Stimulated activated CD8-positive, alpha-beta memory T cell treated with anti-CD3 and anti-CD28 coated beads, Interleukin-7, amount 100 ng/mL, for 4 hours (primary cell): ENCODE measurements at regions not wholly inside any gene's neighbourhood (a gene's known extent, or its start where the extent isn't known, plus 50 kb on each side); places are given as distances from the start of the nearest gene placed in this dataset.

Source experiments
- DNase-seq, 2 donors: peaks; one replicate each; pipeline ENCODE4 v3.0.0-alpha.2; 2020; ENCODE audit warnings: low read depth in 2 of 2

DNA sequence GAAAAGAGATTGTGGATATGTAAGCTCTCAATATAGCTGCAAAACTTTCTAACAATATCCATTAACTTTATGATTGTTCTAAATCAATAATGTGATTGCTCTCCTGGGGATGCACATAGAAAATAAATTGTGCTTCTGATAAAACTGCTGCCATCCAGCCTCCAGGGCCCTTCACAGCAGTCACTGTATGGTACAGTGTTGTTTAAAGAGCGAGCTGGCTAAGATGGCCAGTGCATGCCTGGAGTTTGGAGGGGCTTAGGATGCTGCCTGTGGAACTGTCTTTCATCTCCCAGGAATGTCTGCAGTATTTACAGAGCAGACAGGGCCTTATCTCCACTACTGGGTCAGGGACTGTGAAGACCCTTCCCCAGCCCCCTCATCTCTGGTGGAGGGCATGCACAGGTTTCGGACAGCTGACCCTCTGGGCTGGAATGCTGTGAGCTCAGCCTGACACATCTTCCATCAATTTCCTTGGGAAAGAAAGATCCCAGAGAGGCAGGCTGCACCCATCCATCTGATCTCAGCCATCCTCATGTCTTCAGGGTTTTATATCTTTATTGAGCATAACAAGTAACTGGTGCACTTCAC lies 137.0 kb downstream of the PLPP3 start:
- DNase-seq, result no peak

DNA sequence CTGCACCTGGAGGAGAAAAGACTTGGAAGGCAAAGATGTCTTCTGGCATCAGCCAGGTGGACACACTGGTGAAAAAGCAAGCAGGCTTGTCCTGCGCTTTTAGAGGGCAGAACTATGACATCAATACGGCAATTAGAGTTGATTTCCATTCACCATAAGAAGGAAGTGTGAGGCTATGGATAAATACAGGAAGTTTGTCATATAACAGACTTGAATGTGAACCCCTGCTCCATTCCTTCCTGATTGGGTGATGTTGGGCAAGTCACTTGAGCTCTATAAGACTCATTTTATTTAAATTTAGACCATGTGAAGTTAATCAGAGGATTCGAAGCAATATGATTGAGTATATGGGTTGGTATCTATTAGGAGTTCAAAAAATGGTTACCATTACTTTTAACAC lies 137.8 kb downstream of the PLPP3 start:
- no peak for DNase-seq

DNA sequence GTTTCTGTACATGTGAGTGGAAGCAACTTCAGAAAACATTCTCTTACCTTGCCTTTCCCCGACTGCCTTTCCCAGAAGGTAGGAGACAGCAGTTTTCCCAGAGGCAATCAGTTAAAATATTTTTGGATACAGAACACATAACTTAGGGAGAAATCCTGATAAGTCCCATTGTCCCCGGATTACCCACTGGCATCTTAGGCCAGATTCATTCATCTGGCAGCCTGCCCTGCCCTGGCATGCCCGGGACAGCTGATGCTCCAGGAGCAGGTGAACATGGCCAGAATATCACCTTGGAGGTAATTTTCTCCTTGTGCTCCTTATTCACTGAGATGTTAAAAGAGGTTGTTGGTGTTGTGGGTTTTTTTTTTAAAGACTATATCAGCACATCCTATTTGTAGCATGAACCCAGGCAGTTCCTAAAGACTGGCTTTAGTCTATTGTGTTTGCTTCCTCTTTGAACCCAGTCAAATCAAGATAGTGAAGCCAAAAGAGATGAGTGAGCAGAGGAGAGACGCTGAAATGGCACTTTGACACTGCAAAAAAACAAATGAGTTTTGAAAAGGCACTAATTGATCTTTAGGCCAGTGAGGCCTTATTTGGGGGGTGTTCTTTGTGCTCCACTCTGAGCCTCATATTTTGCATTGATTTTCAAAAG lies 139.6 kb downstream of the PLPP3 start:
- no peak for DNase-seq

DNA sequence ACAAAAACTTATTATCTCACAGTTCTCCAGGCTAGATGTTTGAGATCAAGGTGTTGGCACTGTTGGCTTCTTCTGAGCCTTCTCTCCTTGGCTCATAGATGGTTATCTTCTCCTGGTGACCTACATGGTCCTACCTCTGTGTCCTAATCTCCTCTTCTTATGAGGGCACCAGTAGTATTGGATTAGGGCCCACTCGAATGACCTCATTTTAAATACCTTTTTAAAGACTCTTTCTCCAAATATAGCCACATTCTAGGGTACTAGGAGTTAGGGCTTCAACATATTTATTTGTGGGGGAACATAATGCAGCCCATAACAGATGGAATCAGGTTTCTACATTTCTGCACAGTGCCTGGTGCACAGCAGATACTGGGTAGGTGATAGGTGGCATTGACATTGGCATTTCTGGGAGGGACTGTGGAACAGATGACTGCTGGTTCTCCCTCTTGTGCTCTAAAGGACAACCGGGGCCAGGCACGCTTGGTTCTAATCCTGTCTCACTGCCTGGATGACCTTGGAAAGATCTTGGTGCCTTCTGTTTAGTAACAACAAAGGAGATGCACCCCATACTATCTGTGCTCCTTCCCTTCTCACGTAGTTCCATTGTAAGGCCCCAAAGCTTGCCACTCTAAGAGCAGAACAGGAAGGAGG lies 140.3 kb downstream of the PLPP3 start:
- DNase-seq, result no peak

DNA sequence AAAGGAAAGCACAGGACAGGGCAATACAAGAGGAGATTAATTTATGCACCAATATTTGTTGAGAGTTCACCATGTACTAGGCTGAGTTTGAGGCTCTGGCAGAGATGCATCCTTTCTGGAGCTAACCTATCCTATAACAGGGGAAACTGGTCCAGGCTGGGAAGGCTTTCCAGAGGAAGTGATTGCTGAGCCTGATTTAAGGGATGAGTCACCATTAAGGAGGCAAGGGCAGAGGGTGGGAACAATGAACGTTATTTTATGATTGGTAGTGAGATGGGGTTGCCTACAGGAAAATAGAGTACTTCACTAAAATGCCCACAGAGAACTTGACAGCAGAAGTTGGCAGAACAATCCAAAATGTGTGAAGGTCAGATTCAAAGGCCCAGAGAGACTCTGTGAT lies 141.4 kb downstream of the PLPP3 start:
- DNase-seq, result no peak

DNA sequence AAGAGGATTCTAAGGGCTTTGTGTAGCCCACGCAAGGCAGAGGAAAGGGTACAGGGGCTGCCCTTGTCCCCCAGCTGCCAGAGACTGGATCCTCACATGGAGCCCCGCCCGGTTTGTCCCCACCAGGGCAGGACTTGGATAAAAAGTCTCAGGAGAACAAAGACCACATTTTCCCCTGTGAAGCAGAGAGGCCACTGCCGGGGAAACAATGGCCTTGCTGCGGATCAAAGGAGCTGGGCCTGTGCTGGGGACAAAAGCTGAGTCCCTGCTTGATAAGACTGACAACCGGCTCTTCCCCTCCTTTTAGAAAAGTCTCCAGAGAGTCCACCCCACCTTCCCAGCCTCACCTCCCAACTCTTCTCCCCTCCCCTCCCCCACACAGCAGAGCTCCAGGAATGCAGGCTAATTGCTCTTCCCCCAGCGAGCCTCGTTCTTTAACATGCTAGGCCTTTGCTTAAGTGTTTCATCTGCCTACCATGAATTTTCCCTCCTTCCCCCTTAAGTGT lies 142.4 kb downstream of the PLPP3 start:
- no peak for DNase-seq

DNA sequence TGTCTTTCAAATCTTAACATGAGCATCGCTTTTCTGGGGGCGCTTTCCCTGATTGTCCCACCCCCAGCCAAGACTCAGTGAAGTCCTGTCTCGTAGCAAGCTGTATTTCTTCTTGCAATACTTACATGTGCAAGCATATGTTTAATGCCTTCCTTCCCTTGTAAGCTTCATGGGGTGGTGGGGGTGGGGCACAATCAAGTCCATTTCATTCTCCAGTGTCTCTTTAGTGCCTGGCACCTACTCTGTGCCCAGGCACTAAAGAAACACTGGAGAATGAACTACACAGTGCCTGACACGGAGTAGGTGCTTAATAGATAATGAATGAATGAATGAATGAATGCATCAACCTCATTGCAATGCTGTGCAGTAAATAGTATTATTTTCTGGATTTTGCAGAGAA lies 143.1 kb downstream of the PLPP3 start:
- no peak for DNase-seq

DNA sequence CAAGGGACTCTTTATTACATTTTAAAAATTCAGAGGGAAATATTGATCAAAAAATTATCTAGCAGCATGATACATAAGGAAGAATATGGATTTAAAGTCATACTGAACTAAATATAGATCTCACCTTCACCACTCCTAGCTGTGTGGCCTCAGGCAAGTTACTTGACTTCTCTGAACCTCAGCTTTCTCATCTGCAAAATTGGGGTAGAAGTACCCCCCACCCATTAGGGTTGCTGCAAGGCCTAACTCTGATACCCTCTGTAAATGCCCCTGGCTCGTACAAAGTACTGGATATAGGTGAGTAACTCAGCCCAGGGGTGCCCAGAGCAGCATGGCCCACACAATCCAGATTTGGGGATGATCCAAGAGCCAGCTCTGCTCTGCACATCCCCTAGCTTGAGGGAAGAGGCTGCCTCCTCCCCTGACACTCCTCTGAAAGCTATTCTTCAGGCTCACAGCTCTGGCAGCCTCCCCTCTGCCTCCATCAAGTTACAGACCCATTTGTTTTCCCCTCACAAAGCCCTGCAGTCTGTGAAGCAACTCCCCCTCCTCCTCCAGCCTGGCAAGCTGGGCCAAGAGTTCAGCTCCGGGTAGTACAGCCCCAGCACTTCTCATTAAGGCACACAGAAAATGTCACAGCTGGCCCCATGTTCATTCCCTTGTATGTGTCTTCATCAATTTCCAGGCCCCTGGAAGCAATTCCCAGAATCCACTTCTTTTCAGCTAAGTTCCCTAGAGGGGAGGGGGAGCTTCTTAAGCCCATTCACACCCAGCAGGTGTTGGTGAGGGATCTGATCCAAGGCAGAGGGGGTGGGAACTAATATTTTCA lies 143.7 kb downstream of the PLPP3 start:
- DNase-seq, result no peak

DNA sequence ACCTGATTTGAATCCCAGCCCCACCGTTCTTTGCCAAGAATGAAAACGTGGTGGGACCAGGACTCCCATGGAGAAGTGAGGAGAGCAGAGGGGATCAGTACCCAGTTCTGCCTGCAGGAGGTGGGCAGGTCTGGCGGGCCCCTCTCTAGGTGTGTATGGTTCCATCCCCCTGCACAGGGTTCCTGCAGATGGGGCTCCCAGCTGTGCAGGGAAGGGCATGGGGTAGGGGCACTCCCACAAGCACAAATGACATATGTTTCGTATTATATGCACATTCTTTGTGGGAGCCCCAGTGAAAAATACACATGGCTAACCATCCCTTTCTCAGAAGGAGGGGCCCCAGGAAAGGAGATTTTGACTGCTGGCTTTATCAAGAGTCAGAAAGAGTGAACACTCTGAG lies 144.6 kb downstream of the PLPP3 start:
- DNase-seq, result no peak

DNA sequence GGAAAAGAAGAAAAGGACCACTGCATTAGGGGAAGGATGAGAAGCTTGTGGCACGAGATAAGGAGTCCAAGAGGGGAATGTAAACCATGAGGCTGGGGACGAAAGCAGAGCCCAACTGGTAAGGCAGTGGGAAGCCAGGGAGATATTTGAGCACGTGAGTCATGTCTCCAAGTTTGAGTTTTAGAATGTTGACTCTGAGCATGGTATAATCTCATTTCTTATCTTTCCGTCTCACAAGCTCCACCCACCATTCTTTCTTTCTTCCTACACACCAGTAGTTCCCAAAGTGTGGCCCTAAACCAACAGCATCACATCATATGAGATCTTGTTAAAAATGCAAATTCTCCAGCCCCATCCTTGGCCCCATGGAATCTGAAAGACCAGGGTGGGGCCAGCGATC lies 145.3 kb downstream of the PLPP3 start:
- no peak for DNase-seq

DNA sequence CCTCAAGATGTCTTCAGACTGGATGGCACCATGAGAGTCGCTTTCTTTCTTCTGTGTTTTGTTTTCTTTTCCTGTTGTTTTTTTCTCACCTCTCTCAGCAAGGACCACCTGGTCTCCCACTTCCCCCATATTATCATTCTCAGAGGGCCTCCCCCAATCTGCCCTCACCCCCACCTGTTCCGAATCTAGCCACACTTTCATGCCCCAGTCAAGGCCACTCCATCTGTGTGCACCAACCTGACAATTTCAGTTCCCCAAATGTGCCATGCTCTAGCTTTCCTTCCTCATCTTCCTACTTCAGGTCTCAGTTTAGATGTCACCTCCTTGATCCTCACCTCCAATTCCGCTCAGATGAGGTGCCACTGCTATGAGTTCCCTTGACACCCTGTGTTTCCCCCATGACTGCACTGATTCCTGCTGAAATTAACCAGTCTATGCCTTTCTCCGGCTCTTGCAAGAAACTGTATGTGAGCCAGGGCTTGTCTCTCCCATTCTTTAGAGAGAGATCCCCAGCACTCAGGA lies 146.2 kb downstream of the PLPP3 start:
- no peak for DNase-seq

DNA sequence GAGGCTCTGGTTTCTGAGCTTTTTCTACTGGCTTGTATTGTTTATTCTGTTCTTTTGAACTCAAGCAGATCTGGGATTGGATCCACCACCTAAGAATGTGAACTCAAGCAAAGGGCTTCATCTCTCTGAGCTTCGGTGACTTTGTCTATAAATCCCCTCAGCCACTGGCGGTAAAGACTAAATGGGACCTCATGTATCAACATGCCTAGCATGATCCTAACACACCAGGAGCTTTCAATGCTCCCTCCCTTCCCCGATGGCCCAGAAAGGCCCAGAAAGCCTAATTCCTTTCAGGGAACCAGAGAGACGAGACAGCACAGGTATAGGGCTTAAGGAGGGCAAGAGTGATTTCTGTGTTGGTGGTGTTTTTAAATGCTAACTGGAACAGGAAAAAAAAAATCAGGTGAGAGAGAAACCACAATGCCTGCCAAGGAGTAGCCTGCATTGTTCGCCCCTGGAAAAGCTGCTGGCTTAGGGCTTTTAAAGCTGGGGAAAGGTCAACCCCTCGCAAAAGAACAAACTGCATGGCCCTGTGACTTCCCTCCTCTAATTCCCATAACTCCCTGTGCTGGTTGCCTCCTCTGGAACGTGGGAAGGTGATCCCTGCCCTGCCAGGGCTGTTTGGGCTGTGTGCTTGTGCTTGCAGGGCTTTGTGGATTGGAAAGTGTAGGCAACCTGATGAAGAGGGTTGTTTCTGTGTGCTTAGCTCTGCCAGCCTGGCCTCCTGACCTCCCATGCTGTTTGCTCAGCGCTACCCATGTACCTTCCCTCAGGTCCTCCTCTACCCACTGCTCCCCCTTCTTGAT lies 147.0 kb downstream of the PLPP3 start:
- DNase-seq, result no peak

DNA sequence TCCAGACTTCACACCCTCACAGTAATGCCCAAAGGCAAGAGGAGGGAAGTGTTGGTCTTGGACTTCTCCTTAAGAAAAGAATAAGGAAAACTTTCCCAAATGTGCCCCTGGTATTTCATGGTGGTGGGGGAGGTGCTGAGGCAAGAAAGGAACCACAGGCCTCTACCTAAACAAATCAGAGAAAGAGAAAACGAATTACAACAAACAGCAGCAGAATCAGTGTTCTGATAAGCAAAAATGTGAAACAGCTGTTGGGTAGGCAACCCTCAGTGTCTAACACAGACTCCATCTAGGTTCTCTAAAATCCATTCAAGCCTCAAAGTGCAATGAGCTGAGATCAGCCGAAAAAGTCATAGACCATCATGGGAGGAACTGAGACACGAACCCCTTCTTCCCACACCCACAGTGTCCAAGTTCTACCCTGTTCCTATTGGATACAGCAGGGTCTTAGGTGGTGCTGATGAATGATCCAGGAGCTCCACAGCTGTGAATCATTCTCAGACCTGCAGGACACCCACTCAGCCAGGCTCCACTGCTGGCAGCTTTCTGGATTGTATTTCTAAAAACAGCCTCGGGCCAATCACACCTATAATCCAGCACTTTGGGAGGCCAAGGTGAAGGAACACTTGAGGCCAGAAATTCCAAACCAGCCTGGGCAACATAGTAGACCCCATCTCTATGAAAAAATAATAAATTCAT lies 149.1 kb downstream of the PLPP3 start:
- DNase-seq, result no peak

DNA sequence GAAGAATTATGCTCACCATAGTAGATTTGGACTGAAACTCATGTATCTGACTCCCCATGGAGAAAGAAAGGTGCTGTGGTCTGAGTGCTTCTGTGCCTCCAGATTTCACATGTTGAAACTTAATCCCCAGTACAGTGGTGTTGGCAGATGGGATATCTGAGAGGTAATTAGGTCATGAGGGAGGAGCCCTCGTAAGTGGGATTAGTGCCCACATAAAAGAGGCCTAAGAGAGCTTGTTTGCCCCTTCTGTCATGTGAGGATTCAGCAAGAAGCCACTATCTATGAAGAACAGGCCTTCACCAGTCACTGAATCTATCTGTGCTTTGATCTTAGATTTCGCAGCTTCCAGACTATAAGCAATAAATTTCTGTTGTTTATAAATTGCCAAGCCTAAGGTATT lies 150.1 kb downstream of the PLPP3 start:
- no peak for DNase-seq

DNA sequence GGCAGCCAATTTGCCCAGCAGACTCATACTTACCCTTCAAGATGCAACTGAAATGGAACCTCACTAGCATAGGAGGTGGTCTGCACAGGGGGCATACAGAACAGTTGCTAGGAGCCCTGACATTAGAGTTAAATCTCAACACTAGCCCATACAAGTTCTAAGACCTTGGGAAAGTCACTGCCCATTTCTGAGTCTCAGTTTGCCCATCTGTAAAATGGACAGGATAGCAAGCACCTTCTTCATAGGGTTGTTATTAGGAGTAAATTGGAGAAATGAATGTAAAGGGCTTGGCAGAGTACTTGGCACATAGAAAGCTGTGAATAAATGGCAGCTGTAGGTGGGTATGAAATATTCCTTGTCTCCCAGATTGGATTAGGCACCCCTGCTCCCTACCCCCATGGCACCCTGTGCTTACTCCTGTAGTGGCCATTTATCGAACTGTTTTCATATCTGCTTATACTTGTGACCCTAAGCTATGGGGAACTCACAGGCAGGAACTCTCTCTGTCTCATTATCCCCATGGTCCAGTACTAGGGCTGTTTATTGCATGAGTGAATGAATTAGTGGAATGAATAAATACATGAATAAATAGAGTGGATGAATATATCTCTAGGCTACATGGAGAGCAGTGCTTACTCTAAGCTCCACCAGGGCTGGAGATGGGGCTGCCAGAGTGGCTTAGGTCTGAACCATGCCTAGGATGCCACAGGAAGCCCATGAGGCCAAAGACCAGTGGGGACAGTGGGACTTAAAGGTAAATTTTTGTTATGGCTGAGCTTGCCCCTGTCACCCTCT lies 152.6 kb downstream of the PLPP3 start:
- no peak for DNase-seq

DNA sequence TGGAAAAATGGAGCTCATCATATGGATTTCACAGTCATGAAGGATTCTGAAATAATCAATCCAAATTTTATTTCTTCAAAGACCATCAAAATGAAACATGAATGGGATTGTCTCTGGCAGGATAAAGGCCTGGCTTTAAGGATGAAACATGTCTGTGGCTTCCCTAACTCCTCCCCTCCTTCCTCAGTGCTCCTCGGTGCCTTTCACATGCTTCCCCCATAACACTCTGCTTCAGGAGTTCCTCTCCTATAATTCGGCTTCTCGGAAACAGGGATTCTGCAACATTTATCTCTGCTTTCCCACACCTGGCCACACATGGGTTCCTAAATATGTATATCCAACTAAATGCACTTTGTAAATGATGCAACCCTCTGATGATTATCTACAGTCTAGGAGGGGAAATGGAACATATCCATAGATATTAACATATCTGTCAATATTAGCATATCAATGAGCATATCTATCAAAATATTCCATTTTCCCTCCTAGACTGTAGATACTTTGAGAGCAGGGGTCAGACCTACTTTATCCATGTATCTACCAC lies 153.8 kb downstream of the PLPP3 start:
- no peak for DNase-seq

DNA sequence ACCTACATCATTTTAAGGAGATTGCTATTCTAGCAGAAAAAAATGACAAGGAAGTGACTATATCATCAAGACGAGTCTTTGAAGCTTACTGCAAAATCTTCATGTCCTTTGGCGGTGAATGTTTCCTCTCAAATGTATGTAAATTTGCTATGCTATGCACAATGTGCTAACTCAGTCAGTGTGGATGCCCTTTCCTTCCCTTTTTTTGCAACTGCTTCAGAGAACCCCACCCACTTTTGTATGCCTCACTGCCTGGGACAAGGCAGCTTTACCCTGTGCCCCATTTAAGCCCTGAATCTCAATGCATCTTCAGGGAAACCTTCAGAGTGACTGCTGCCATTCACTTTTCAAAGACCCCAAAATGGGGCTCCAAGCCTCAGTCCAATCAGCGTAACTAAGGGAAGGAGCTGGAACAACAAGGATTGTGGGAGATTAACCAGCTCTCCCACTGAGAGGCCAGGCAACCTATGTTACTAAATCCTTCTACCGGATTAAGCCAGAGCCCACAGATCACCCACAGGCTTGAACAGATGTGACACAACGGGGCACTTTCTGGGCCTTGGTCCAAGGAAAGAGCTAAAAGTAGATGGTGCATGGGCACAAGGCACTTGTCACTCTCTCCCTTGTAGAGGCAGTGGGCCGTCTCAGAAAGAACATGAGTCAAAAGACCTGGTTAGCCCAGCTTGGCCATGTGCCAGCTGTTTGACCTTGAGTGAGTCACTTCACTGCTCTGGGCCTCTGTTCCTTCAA lies 154.4 kb downstream of the PLPP3 start:
- DNase-seq, result no peak

DNA sequence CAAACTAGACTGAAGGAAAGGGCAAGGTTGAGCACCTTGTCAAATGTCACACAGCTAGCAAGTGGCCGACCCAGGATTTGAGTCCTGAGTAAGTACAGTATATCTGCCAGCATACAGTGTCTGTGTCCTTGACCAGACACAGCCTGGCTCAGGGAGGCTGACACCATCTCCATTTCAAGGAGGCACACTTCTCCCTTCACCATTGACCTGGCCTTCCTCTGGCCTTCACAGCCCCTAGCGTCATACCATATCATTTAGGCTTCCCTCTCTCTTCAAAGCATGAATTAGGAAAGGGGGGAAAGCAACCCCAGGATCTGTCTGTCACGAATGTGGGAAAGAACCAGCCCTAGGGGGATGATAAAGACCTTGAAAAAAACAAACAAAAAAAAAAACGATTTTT lies 155.6 kb downstream of the PLPP3 start:
- no peak for DNase-seq

DNA sequence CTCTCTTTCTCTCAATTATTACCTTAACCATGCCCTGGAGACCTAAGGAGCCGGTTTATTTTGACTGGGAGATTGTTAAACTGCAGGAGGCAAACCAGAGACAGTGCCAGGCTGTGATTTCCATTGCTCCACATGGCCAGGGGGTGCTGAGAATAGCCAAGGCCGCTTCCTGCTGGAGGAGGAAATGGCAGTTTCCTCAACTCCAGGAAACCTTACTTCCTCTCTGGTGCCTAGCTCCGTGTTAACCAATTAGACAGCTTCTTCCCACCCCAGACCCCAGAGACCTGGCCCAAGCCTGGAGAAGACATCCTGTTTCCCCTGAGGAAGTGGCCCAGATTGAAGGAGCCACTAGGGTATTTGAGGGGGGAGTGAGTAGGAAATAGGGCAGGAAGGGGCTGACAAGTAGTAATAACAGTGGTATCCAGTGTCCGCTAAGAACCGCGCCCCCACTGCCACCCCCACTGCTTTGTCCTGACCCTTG lies 161.2 kb downstream of the PLPP3 start:
- DNase-seq, result no peak
